ENCODE measurements at regions not wholly inside any gene's neighbourhood (a gene's known extent, or its start where the extent isn't known, plus 50 kb on each side); places are given as distances from the start of the nearest gene placed in this dataset.

DNA sequence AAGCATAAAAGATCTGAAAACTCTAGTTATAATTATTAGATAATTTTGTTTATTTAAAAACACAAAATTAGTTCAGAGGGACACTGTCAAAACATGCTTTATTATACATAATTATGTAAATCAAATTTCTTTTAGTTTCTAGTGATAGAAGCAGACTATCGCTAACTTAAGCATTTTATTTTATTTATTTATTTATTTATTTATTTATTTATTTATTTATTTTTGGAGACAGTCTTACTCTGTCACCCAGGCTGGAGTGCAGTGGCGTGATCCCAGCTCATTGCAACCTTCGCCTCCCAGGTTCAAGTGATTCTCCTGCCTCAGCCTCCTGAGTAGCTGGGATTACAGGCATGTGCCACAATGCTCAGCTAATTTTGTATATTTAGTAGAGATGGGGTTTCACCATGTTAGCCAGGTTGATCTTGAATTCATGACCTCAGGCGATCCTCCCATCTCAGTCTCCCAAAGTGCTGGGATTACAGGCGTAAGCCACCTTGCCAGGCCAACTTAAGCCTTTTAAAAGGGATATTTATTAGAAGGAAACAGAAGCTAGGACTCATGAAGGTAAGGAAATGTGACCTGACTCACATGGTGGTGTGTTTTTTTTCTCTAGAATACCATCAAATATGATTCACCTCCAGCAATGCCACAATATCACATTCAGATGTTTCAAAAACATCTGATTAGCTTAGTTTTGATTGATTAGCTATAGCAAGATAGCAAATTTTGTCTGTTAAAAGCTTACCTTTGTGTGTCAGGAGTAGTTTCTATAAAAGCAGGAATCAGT, 1357.4 kb upstream of the ADGRL4 start:
- POLR2A ChIA-PET, result no interaction called here
- H3K9me3 ChIP-seq, result no peaks in the 10 kb centered on the region
- CTCF ChIA-PET, result no interaction called here
- H3K27me3 Mint-ChIP-seq (ENCODE audit: insufficient read depth, unreplicated experiment), result no peaks in the 10 kb centered on the region
- BruUV-seq (replicated peaks), result no TSS peak
- H3K9me3 Mint-ChIP-seq (ENCODE audit: unreplicated experiment), result no peaks in the 10 kb centered on the region
- no peaks in the 10 kb centered on the region for H3K27me3 ChIP-seq (replicated peaks; ENCODE audit: control insufficient read depth, insufficient read depth, low read length)
- H3K4me3 Mint-ChIP-seq (ENCODE audit: unreplicated experiment), result no peak overlapping the region
- no peaks in the 10 kb centered on the region for H3K4me1 ChIP-seq
- TF ChIP-seq CTCF (IDR thresholded peaks at IDR 0.05; ENCODE audit: insufficient read depth in 1 of 2, low read depth in 1 of 2, low read length in 1 of 2, severe bottlenecking in 1 of 2, unreplicated experiment in 1 of 2), result no peak
- no peaks in the 10 kb centered on the region for H3K36me3 ChIP-seq (ENCODE audit: control insufficient read depth, insufficient read depth, low read length)
- no peak overlapping the region for H3K27ac Mint-ChIP-seq (ENCODE audit: unreplicated experiment)
- H3K4me1 Mint-ChIP-seq (ENCODE audit: low read depth, unreplicated experiment), result no peaks in the 10 kb centered on the region
- intact Hi-C loops (cut with micrococcal nuclease; ENCODE audit: unreplicated experiment), result no loop called here
- no peaks in the 10 kb centered on the region for H3K36me3 Mint-ChIP-seq (ENCODE audit: insufficient read depth, unreplicated experiment)
- H3K4me3 ChIP-seq (ENCODE audit: low read depth, low read length), result no peak overlapping the region
- DNase-seq, result no peak

DNA sequence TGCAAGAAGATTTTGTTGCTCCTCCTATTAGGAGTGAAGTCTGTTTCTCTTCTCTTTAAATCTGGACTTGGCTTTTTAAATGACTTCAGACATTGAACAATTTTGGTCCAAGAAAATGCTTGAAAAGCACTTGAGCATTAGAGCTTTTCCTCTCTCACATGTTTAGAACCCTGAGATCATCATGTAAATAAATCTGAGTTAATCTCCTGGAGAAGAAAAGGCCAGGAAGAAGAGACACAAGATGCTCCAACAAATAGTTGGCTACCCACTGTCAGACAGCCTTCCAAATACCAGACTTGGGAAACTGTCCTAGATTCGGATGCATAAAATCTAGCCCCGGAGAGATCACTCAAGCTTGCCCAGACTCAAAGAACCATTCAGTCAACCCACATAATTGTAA, 1353.1 kb upstream of the ADGRL4 start:
- Mint-ChIP-seq H3K27ac (ENCODE audit: unreplicated experiment) (no peak overlapping the region), H3K36me3 (ENCODE audit: insufficient read depth, unreplicated experiment) (no peaks in the 10 kb centered on the region), H3K27me3 (ENCODE audit: insufficient read depth, unreplicated experiment) (no peaks in the 10 kb centered on the region), H3K9me3 (ENCODE audit: unreplicated experiment) (no peaks in the 10 kb centered on the region), H3K4me3 (ENCODE audit: unreplicated experiment) (no peak overlapping the region), H3K4me1 (ENCODE audit: low read depth, unreplicated experiment) (no peaks in the 10 kb centered on the region)
- H3K4me3 ChIP-seq (ENCODE audit: low read depth, low read length), result no peak overlapping the region
- TF ChIP-seq CTCF (IDR thresholded peaks at IDR 0.05; ENCODE audit: insufficient read depth in 1 of 2, low read depth in 1 of 2, low read length in 1 of 2, severe bottlenecking in 1 of 2, unreplicated experiment in 1 of 2), result no peak
- intact Hi-C loops (cut with micrococcal nuclease; ENCODE audit: unreplicated experiment), result no loop called here
- no peaks in the 10 kb centered on the region for H3K27me3 ChIP-seq (replicated peaks; ENCODE audit: control insufficient read depth, insufficient read depth, low read length)
- CTCF ChIA-PET, result no interaction called here
- DNase-seq, result no peak
- no peaks in the 10 kb centered on the region for H3K36me3 ChIP-seq (ENCODE audit: control insufficient read depth, insufficient read depth, low read length)
- H3K9me3 ChIP-seq, result no peaks in the 10 kb centered on the region
- POLR2A ChIA-PET, result no interaction called here
- no TSS peak for BruUV-seq (replicated peaks)
- H3K4me1 ChIP-seq, result no peaks in the 10 kb centered on the region

DNA sequence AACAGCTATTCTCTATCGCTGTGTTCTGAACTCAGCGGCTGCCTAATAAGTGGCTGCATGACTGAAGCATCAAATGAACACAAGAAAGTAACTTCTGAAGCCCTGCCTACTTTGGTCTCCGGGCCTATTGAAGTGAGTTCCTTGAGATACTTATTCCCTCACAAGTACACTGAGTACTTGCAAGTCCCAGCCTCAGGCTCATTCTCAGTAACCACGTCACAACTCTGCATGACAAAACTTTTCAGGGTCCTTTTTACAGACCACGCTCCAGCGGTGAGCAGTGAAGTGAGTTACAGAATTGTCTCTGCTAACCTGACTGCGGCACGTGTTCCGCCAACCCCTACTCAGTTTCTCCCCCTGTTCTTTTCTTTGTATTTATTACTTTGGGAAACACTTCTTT, 1342.7 kb upstream of the ADGRL4 start:
- POLR2A ChIA-PET, result no interaction called here
- CTCF ChIA-PET, result no interaction called here
- Histone ChIP-seq H3K4me3 (ENCODE audit: low read depth, low read length) (no peak overlapping the region), H3K36me3 (ENCODE audit: control insufficient read depth, insufficient read depth, low read length) (no peaks in the 10 kb centered on the region), H3K4me1 (no peaks in the 10 kb centered on the region), H3K27me3 (replicated peaks; ENCODE audit: control insufficient read depth, insufficient read depth, low read length) (no peaks in the 10 kb centered on the region), H3K9me3 (no peaks in the 10 kb centered on the region)
- Mint-ChIP-seq H3K4me1 (ENCODE audit: low read depth, unreplicated experiment) (no peaks in the 10 kb centered on the region), H3K4me3 (ENCODE audit: unreplicated experiment) (no peak overlapping the region), H3K36me3 (ENCODE audit: insufficient read depth, unreplicated experiment) (no peaks in the 10 kb centered on the region), H3K27me3 (ENCODE audit: insufficient read depth, unreplicated experiment) (no peaks in the 10 kb centered on the region), H3K27ac (ENCODE audit: unreplicated experiment) (no peak overlapping the region), H3K9me3 (ENCODE audit: unreplicated experiment) (no peaks in the 10 kb centered on the region)
- intact Hi-C loops (cut with micrococcal nuclease; ENCODE audit: unreplicated experiment), result no loop called here
- no TSS peak for BruUV-seq (replicated peaks)
- TF ChIP-seq CTCF (IDR thresholded peaks at IDR 0.05; ENCODE audit: insufficient read depth in 1 of 2, low read depth in 1 of 2, low read length in 1 of 2, severe bottlenecking in 1 of 2, unreplicated experiment in 1 of 2), result no peak
- no peak for DNase-seq

Data from Caco-2 (cell line).